ENCODE measurements at regions not wholly inside any gene's neighbourhood (a gene's known extent, or its start where the extent isn't known, plus 50 kb on each side); places are given as distances from the start of the nearest gene placed in this dataset.

DNA sequence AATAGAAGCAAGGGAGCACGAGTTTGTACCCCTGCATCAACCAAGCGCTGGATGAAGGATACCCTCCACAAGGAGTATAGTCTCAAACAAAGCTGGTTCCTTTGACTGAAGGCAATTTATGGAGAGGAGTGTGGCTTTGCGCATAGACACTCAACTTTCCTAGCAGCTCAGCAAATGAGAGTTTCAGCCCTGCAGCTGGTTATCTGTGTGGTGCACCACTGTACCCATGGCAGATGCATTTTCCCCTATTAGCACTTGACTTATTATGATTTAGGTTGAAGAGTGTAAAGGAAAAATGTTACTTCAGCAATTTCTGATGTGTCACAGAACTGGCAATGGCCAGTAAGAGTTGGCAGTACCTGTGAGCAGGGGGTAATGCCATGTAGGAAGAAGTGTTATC lies 440.1 kb upstream of the LINC00305 start:
- Histone ChIP-seq H3K4me1 (ENCODE audit: control insufficient read depth, insufficient read depth, low read length, poor library complexity, severe bottlenecking) (no peaks in the 10 kb centered on the region), H3K27ac (ENCODE audit: insufficient read depth, low read length, poor library complexity, severe bottlenecking) (no peak overlapping the region), H3K4me3 (ENCODE audit: low read depth, low read length) (no peak overlapping the region), H3K36me3 (ENCODE audit: control insufficient read depth, insufficient read depth, low read length) (no peaks in the 10 kb centered on the region), H3K27me3 (ENCODE audit: control insufficient read depth, insufficient read depth, low read length) (no peaks in the 10 kb centered on the region), H3K9me3 (ENCODE audit: control insufficient read depth in 2 of 2, low read length in 2 of 2) (peaks cover 0 to 3% of the 10 kb centered on the region in 2 experiments)
- Mint-ChIP-seq H3K27me3 (no peaks in the 10 kb centered on the region), H3K9me3 (peaks cover 4 to 19% (median 7%) of the 10 kb centered on the region in 7 donors), H3K4me1 (no peaks in the 10 kb centered on the region), H3K36me3 (no peaks in the 10 kb centered on the region), H3K27ac (no peak overlapping the region), H3K4me3 (no peak overlapping the region)
- no peak for ATAC-seq (ENCODE audit: low read depth in 2 of 2)
- no peak for DNase-seq

DNA sequence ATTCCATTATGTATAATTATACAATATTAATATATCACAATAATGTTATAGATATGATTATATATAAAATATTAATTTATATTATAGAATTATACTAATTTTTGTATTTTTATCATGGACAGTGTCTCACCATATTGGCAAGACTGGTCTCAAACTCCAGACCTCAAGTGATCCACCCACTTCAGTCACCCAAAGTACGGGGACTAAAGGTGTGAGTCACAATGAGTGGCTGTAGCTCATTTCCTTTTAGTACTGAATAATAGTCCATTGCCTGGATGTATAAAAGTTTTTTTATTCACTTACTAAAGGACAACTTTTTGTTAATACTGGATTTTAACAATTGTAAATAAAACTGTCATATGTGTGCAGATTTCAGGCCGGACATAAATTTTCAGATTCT lies 417.6 kb upstream of the LINC00305 start:
- H3K27ac ChIP-seq (ENCODE audit: insufficient read depth, low read length, poor library complexity, severe bottlenecking), result no peak overlapping the region
- Mint-ChIP-seq H3K36me3 (no peaks in the 10 kb centered on the region), H3K27me3 (no peaks in the 10 kb centered on the region), H3K4me1 (no peaks in the 10 kb centered on the region), H3K27ac (no peak overlapping the region), H3K4me3 (no peak overlapping the region), H3K9me3 (peaks cover 5 to 17% (median 9%) of the 10 kb centered on the region in 7 donors)
- H3K4me3 ChIP-seq (ENCODE audit: low read depth, low read length), result no peak overlapping the region
- ATAC-seq (ENCODE audit: low read depth in 2 of 2), result no peak
- H3K4me1 ChIP-seq (ENCODE audit: control insufficient read depth, insufficient read depth, low read length, poor library complexity, severe bottlenecking), result no peaks in the 10 kb centered on the region
- H3K27me3 ChIP-seq (ENCODE audit: control insufficient read depth, insufficient read depth, low read length), result no peaks in the 10 kb centered on the region
- H3K9me3 ChIP-seq (ENCODE audit: control insufficient read depth in 2 of 2, low read length in 2 of 2), result peaks cover 0 to 2% of the 10 kb centered on the region in 2 experiments
- DNase-seq, result no peak
- H3K36me3 ChIP-seq (ENCODE audit: control insufficient read depth, insufficient read depth, low read length), result no peaks in the 10 kb centered on the region

DNA sequence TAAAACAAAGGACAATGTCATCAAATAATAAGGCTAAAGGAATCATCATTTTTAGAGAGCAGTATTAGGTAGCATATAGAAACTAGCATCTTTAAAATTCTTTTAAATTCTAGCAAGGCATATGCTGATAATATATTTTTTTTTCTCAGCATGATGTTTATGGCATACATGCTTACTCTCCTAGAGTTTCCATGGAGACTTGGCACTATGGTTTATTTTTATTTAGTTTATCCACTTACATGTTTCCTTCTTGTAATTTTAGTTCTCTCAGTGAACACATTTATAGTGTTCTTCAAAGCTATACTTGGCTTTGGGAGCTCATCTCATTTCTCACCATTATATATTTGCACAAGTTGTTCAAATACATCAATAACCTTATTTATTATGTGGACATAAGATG lies 413.8 kb upstream of the LINC00305 start:
- Mint-ChIP-seq H3K27ac (no peak overlapping the region), H3K9me3 (peaks cover 3 to 15% (median 8%) of the 10 kb centered on the region in 7 donors), H3K36me3 (no peaks in the 10 kb centered on the region), H3K4me3 (no peak overlapping the region), H3K4me1 (no peaks in the 10 kb centered on the region), H3K27me3 (no peaks in the 10 kb centered on the region)
- Histone ChIP-seq H3K4me1 (ENCODE audit: control insufficient read depth, insufficient read depth, low read length, poor library complexity, severe bottlenecking) (no peaks in the 10 kb centered on the region), H3K36me3 (ENCODE audit: control insufficient read depth, insufficient read depth, low read length) (no peaks in the 10 kb centered on the region), H3K4me3 (ENCODE audit: low read depth, low read length) (no peak overlapping the region), H3K27ac (ENCODE audit: insufficient read depth, low read length, poor library complexity, severe bottlenecking) (no peak overlapping the region), H3K9me3 (ENCODE audit: control insufficient read depth in 2 of 2, low read length in 2 of 2) (no peaks in the 10 kb centered on the region), H3K27me3 (ENCODE audit: control insufficient read depth, insufficient read depth, low read length) (no peaks in the 10 kb centered on the region)
- ATAC-seq (ENCODE audit: low read depth in 2 of 2), result no peak
- DNase-seq, result no peak

DNA sequence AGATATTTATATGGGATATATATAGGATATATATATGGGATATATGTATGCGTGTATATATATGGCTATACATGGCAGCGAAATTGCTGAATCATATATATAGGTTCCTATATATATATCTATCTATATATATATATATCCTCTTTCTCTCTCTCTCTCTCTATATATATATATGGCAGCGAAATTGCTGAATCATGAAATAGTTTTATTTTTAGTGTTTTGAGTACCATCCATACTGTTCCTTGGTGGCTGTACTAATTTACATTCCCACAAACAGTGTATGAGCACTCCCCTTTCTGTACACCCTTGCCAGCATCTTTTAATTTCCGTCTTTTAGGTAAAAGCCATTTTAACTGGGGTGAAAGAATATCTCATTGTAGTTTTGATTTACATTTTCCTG lies 397.6 kb upstream of the LINC00305 start:
- Mint-ChIP-seq H3K27ac (no peak overlapping the region), H3K27me3 (no peaks in the 10 kb centered on the region), H3K36me3 (no peaks in the 10 kb centered on the region), H3K4me3 (no peak overlapping the region), H3K4me1 (no peaks in the 10 kb centered on the region), H3K9me3 (peaks cover 0 to 19% (median 3%) of the 10 kb centered on the region in 7 donors)
- Histone ChIP-seq H3K4me1 (ENCODE audit: control insufficient read depth, insufficient read depth, low read length, poor library complexity, severe bottlenecking) (no peaks in the 10 kb centered on the region), H3K27me3 (ENCODE audit: control insufficient read depth, insufficient read depth, low read length) (no peaks in the 10 kb centered on the region), H3K9me3 (ENCODE audit: control insufficient read depth in 2 of 2, low read length in 2 of 2) (peaks cover 0 to 6% of the 10 kb centered on the region in 2 experiments), H3K27ac (ENCODE audit: insufficient read depth, low read length, poor library complexity, severe bottlenecking) (no peak overlapping the region), H3K36me3 (ENCODE audit: control insufficient read depth, insufficient read depth, low read length) (no peaks in the 10 kb centered on the region), H3K4me3 (ENCODE audit: low read depth, low read length) (no peak overlapping the region)
- no peak for ATAC-seq (ENCODE audit: low read depth in 2 of 2)
- DNase-seq, result no peak

DNA sequence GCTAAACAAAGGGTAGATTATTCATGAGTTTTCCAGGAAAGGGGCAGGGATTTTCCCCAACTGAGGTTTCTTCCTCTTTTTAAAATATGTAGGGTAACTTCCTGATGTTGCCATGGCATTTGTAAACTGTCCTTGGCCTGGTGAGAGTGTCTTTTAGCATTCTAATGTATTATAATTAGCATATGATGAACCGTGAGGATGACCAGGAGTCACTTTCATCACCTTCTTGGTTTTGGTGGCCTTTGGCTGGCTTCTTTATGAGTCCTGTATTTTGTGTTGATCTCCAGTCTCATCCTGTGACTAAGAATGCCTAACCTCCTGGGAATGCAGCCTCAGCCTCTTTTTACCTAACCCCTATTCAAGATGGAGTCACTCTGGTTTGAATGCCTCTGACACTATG lies 391.0 kb upstream of the LINC00305 start:
- Histone ChIP-seq H3K27ac (ENCODE audit: insufficient read depth, low read length, poor library complexity, severe bottlenecking) (no peak overlapping the region), H3K4me1 (ENCODE audit: control insufficient read depth, insufficient read depth, low read length, poor library complexity, severe bottlenecking) (no peaks in the 10 kb centered on the region), H3K9me3 (ENCODE audit: control insufficient read depth in 2 of 2, low read length in 2 of 2) (no peaks in the 10 kb centered on the region), H3K27me3 (ENCODE audit: control insufficient read depth, insufficient read depth, low read length) (no peaks in the 10 kb centered on the region), H3K4me3 (ENCODE audit: low read depth, low read length) (no peak overlapping the region), H3K36me3 (ENCODE audit: control insufficient read depth, insufficient read depth, low read length) (no peaks in the 10 kb centered on the region)
- ATAC-seq (ENCODE audit: low read depth in 2 of 2) (no peak), DNase-seq (no peak)
- no peak overlapping the region for H3K4me3 Mint-ChIP-seq
- peaks cover 0 to 24% (median 3%) of the 10 kb centered on the region in 7 donors for H3K9me3 Mint-ChIP-seq
- H3K36me3 Mint-ChIP-seq, result no peaks in the 10 kb centered on the region
- no peaks in the 10 kb centered on the region for H3K4me1 Mint-ChIP-seq
- H3K27me3 Mint-ChIP-seq, result no peaks in the 10 kb centered on the region
- no peak overlapping the region for H3K27ac Mint-ChIP-seq

DNA sequence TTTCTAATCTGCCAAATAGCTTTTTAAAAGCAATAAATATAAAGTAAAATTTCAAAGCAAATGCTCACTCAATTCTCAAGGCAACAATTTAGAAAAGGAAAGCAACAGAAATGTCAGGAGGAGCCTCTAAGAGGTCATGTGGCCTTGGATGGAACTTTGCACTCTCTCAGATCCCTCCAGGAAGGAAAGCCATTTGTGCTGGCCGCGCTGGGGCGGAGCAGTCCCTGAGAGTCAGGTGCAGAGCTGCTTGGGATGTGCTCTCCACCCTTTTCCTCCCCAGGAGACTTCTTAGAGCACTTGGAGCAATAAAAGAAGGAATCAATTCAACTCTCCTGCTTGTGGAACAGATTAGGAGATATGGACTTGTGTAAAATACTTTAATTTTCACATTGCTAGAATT lies 379.8 kb upstream of the LINC00305 start:
- Mint-ChIP-seq H3K4me3 (no peak overlapping the region), H3K27me3 (no peaks in the 10 kb centered on the region), H3K9me3 (peaks cover 0 to 16% (median 4%) of the 10 kb centered on the region in 7 donors), H3K27ac (no peak overlapping the region), H3K4me1 (no peaks in the 10 kb centered on the region), H3K36me3 (no peaks in the 10 kb centered on the region)
- no peaks in the 10 kb centered on the region for H3K4me1 ChIP-seq (ENCODE audit: control insufficient read depth, insufficient read depth, low read length, poor library complexity, severe bottlenecking)
- H3K27ac ChIP-seq (ENCODE audit: insufficient read depth, low read length, poor library complexity, severe bottlenecking), result no peak overlapping the region
- no peaks in the 10 kb centered on the region for H3K36me3 ChIP-seq (ENCODE audit: control insufficient read depth, insufficient read depth, low read length)
- no peaks in the 10 kb centered on the region for H3K27me3 ChIP-seq (ENCODE audit: control insufficient read depth, insufficient read depth, low read length)
- ATAC-seq (ENCODE audit: low read depth in 2 of 2) (no peak), DNase-seq (no peak)
- H3K4me3 ChIP-seq (ENCODE audit: low read depth, low read length), result no peak overlapping the region
- peaks cover 0 to 3% of the 10 kb centered on the region in 2 experiments for H3K9me3 ChIP-seq (ENCODE audit: control insufficient read depth in 2 of 2, low read length in 2 of 2)

DNA sequence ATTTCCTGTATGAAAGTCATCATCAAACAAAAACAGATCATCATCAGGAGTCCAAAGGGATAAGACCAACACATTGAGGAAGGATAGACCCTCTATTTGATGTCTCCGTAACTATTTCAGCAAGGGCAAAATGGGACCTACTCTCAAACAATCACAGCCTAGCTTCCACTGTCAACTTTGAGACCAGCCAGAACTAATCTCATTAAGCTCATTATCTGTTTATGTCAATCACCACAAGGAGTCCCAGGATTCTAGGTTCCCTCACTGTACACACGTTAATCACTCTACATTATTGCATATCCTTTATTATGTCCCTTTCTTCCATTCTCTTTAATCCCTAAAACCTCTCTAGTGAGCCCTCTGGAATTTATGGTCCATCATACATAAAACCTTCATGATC lies 370.3 kb upstream of the LINC00305 start:
- no peaks in the 10 kb centered on the region for H3K36me3 ChIP-seq (ENCODE audit: control insufficient read depth, insufficient read depth, low read length)
- H3K9me3 ChIP-seq (ENCODE audit: control insufficient read depth in 2 of 2, low read length in 2 of 2), result no peaks in the 10 kb centered on the region
- H3K27me3 ChIP-seq (ENCODE audit: control insufficient read depth, insufficient read depth, low read length), result no peaks in the 10 kb centered on the region
- H3K4me1 Mint-ChIP-seq, result no peaks in the 10 kb centered on the region
- no peaks in the 10 kb centered on the region for H3K36me3 Mint-ChIP-seq
- no peak overlapping the region for H3K27ac Mint-ChIP-seq
- no peak for ATAC-seq (ENCODE audit: low read depth in 2 of 2)
- no peaks in the 10 kb centered on the region for H3K4me1 ChIP-seq (ENCODE audit: control insufficient read depth, insufficient read depth, low read length, poor library complexity, severe bottlenecking)
- no peak overlapping the region for H3K4me3 Mint-ChIP-seq
- H3K27ac ChIP-seq (ENCODE audit: insufficient read depth, low read length, poor library complexity, severe bottlenecking), result no peak overlapping the region
- H3K27me3 Mint-ChIP-seq, result no peaks in the 10 kb centered on the region
- peaks cover 1 to 21% (median 5%) of the 10 kb centered on the region in 7 donors for H3K9me3 Mint-ChIP-seq
- DNase-seq, result no peak
- no peak overlapping the region for H3K4me3 ChIP-seq (ENCODE audit: low read depth, low read length)

DNA sequence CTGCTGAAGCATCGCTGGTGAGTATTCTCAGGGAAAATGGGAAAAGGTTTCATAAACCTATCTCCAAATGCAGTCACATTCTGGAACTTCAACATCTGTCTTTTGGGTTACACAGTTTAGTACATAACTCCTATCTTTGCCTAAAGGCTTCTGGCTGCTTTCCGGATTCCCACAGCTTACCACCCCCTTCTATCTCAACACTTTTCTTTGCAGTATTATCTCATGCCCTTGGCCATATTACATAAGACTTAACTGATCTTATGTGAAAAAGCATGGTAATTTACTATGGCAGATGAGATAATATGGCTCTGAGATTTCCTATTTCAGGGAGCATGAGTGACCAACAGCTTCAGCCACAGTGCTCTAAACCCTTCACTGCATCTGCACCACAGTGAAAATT lies 369.3 kb upstream of the LINC00305 start:
- Mint-ChIP-seq H3K4me3 (no peak overlapping the region), H3K27ac (no peak overlapping the region), H3K36me3 (no peaks in the 10 kb centered on the region), H3K27me3 (no peaks in the 10 kb centered on the region), H3K9me3 (peaks cover 1 to 17% (median 5%) of the 10 kb centered on the region in 7 donors), H3K4me1 (no peaks in the 10 kb centered on the region)
- no peak overlapping the region for H3K27ac ChIP-seq (ENCODE audit: insufficient read depth, low read length, poor library complexity, severe bottlenecking)
- DNase-seq, result no peak
- no peak overlapping the region for H3K4me3 ChIP-seq (ENCODE audit: low read depth, low read length)
- H3K27me3 ChIP-seq (ENCODE audit: control insufficient read depth, insufficient read depth, low read length), result no peaks in the 10 kb centered on the region
- H3K9me3 ChIP-seq (ENCODE audit: control insufficient read depth in 2 of 2, low read length in 2 of 2), result no peaks in the 10 kb centered on the region
- H3K36me3 ChIP-seq (ENCODE audit: control insufficient read depth, insufficient read depth, low read length), result no peaks in the 10 kb centered on the region
- no peak for ATAC-seq (ENCODE audit: low read depth in 2 of 2)
- H3K4me1 ChIP-seq (ENCODE audit: control insufficient read depth, insufficient read depth, low read length, poor library complexity, severe bottlenecking), result no peaks in the 10 kb centered on the region

Data from CD4-positive, CD25-positive, alpha-beta regulatory T cell (primary cell).